OCI-LY1 (cell line): ENCODE measurements at regions not wholly inside any gene's neighbourhood (a gene's known extent, or its start where the extent isn't known, plus 50 kb on each side); places are given as distances from the start of the nearest gene placed in this dataset.

Experiments
- H2AFZ ChIP-seq: fragments of 200-600 bp; sonication (generic), shearing (Covaris generic); 2 replicates; pipeline ENCODE4 v1.6.0; 2014; ENCODE audit warnings: antibody characterized with exemption, mild to moderate bottlenecking, low read length
- H3F3A ChIP-seq: fragments of 200-600 bp; sonication (generic), shearing (Covaris generic); 2 replicates; pipeline ENCODE4 v1.6.0; 2014; ENCODE audit warnings: mild to moderate bottlenecking, antibody characterized with exemption, low read length, moderate library complexity; ENCODE audit not compliant: insufficient read depth
- H3K27ac ChIP-seq: fragments of 200-600 bp; sonication (generic); 2 replicates; pipeline ENCODE4 v1.5.1; 2014; ENCODE audit warnings: low read length, mixed run types, mild to moderate bottlenecking, low read depth; ENCODE audit not compliant: poor library complexity, severe bottlenecking
- H3K27me3 ChIP-seq: fragments of 200-600 bp; sonication (generic); 2 replicates; pipeline ENCODE4 v1.6.0; 2014; ENCODE audit warnings: antibody characterized with exemption, mild to moderate bottlenecking, low read length, moderate library complexity; ENCODE audit not compliant: insufficient read depth
- H3K36me3 ChIP-seq: fragments of 200-600 bp; sonication (generic); 2 replicates; pipeline ENCODE4 v1.6.1; 2014; ENCODE audit warnings: mild to moderate bottlenecking, antibody characterized with exemption, low read length, moderate library complexity, mixed read lengths; ENCODE audit not compliant: insufficient read depth
- H3K4me1 ChIP-seq: fragments of 200-600 bp; sonication (generic); 2 replicates; pipeline ENCODE4 v1.5.1; 2014; ENCODE audit warnings: mild to moderate bottlenecking, low read length, moderate library complexity; ENCODE audit not compliant: insufficient read depth, severe bottlenecking
- H3K4me2 ChIP-seq: fragments of 200-600 bp; sonication (generic), shearing (Covaris generic); 2 replicates; pipeline ENCODE4 v1.6.1; 2014; ENCODE audit warnings: low read length
- H3K4me3 ChIP-seq: fragments of 200-600 bp; sonication (generic); 2 replicates; pipeline ENCODE4 v1.5.1; 2014; ENCODE audit warnings: low read length, low read depth, mild to moderate bottlenecking, mixed read lengths; ENCODE audit not compliant: poor library complexity, severe bottlenecking
- H3K79me2 ChIP-seq: fragments of 200-600 bp; shearing (Covaris generic); 2 replicates; pipeline ENCODE4 v1.6.1; 2016; ENCODE audit warnings: mixed run types, low read length, mixed read lengths; ENCODE audit not compliant: insufficient read depth
- H3K9ac ChIP-seq: fragments of 200-600 bp; sonication (generic), shearing (Covaris generic); 2 replicates; pipeline ENCODE4 v1.6.1; 2014; ENCODE audit warnings: mild to moderate bottlenecking, low read length, mixed read lengths
- H3K9me2 ChIP-seq: fragments of 200-600 bp; sonication (generic), shearing (Covaris generic); 2 replicates; pipeline ENCODE4 v1.6.1; 2014; ENCODE audit warnings: low read depth, mild to moderate bottlenecking, low read length, mixed read lengths
- H3K9me3 ChIP-seq: fragments of 200-600 bp; shearing (Covaris generic); 2 replicates; pipeline ENCODE4 v1.6.1; 2014; ENCODE audit warnings: low read length, mixed read lengths
- H4K20me1 ChIP-seq: fragments of 200-600 bp; sonication (generic), shearing (Covaris generic); 2 replicates; pipeline ENCODE4 v1.6.0; 2016; ENCODE audit warnings: mild to moderate bottlenecking, low read length; ENCODE audit not compliant: insufficient read depth
- CTCF ChIP-seq: fragments of 200-600 bp; sonication (generic), shearing (Covaris generic); IDR thresholded peaks from 2 replicates; pipeline ENCODE4 v1.5.1; 2017; ENCODE audit warnings: mild to moderate bottlenecking, antibody characterized with exemption, low read length, moderate library complexity, mixed read lengths
- EZH2 ChIP-seq: fragments of 200-600 bp; sonication (generic), shearing (Covaris generic); IDR thresholded peaks from 2 replicates; pipeline ENCODE4 v1.8.0; 2017; ENCODE audit warnings: borderline replicate concordance, mixed run types, mild to moderate bottlenecking, antibody characterized with exemption, low read length, moderate library complexity, mixed read lengths

GRCh38 chr10:111785921-111786320 lies 397.6 kb downstream of the GPAM start:
- Histone ChIP-seq H3K36me3 (no peaks in the 10 kb centered on the region), H2AFZ (no peak overlapping the region), H3K27ac (no peak overlapping the region), H3K79me2 (no peaks in the 10 kb centered on the region), H3K9ac (no peak overlapping the region), H3F3A (no peaks in the 10 kb centered on the region), H3K4me3 (no peak overlapping the region), H3K4me1 (no peaks in the 10 kb centered on the region), H4K20me1 (no peaks in the 10 kb centered on the region), H3K9me3 (no peaks in the 10 kb centered on the region), H3K4me2 (no peak overlapping the region), H3K27me3 (no peaks in the 10 kb centered on the region), H3K9me2 (no peaks in the 10 kb centered on the region)
- no peak for TF ChIP-seq EZH2
- TF ChIP-seq CTCF = no peak

GRCh38 chr10:111789821-111790220 lies 393.7 kb downstream of the GPAM start:
- no peak overlapping the region for H3K4me3 ChIP-seq
- no peaks in the 10 kb centered on the region for H4K20me1 ChIP-seq
- no peaks in the 10 kb centered on the region for H3K36me3 ChIP-seq
- H3K79me2 ChIP-seq = no peaks in the 10 kb centered on the region
- no peaks in the 10 kb centered on the region for H3K4me1 ChIP-seq
- no peak overlapping the region for H2AFZ ChIP-seq
- no peak overlapping the region for H3K9ac ChIP-seq
- H3K27ac ChIP-seq = no peak overlapping the region
- TF ChIP-seq CTCF (no peak), EZH2 (no peak)
- H3K27me3 ChIP-seq = no peaks in the 10 kb centered on the region
- no peaks in the 10 kb centered on the region for H3F3A ChIP-seq
- H3K9me3 ChIP-seq = no peaks in the 10 kb centered on the region
- H3K4me2 ChIP-seq = no peak overlapping the region
- H3K9me2 ChIP-seq = no peaks in the 10 kb centered on the region

- Histone ChIP-seq H3K27ac (no peak overlapping the region), H3K9me3 (no peaks in the 10 kb centered on the region), H3K27me3 (no peaks in the 10 kb centered on the region), H3K4me1 (no peaks in the 10 kb centered on the region), H3K9ac (no peak overlapping the region), H4K20me1 (no peaks in the 10 kb centered on the region), H3K9me2 (no peaks in the 10 kb centered on the region), H3K4me2 (no peak overlapping the region), H2AFZ (no peak overlapping the region), H3K79me2 (no peaks in the 10 kb centered on the region), H3K4me3 (no peak overlapping the region), H3F3A (no peaks in the 10 kb centered on the region), H3K36me3 (no peaks in the 10 kb centered on the region)
- TF ChIP-seq EZH2 (no peak), CTCF (no peak)
Measured at GRCh38 chr10:111801841-111802240, 381.7 kb downstream of the GPAM start.
